ENCODE measurements at regions not wholly inside any gene's neighbourhood (a gene's known extent, or its start where the extent isn't known, plus 50 kb on each side); places are given as distances from the start of the nearest gene placed in this dataset.
"Not testable (repeated sequence)": the region's sequence is repeated elsewhere in the genome, so short reads cannot be mapped to it uniquely, and the experiment has no call there.

DNA sequence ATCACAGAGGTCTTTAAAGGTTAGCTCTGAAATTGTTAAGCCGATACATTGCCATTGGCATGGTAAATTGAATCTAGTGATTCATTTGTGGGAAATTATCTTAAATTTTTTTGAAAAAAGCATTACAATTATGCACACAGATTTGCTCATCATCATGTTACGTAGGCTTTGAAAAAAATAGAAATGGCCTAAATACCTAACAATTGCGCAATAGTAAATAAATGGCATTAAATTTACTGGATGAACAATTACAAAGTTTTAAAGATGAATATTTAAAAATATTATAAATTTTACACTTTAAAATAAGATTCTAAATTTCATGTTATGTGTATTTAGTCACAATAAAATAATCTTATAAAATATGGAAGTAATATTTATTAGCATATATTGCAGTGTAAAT lies 171.3 kb downstream of the RPRM start:
- DNase-seq = no peak

GRCh38 chr2:153299809-153300208 lies 178.8 kb downstream of the RPRM start:
- no peak for DNase-seq

GRCh38 chr2:153299217-153299616 lies 179.3 kb downstream of the RPRM start:
- no peak for DNase-seq

GRCh38 chr2:153294199-153294786 lies 184.3 kb downstream of the RPRM start:
- no peak for DNase-seq

DNA sequence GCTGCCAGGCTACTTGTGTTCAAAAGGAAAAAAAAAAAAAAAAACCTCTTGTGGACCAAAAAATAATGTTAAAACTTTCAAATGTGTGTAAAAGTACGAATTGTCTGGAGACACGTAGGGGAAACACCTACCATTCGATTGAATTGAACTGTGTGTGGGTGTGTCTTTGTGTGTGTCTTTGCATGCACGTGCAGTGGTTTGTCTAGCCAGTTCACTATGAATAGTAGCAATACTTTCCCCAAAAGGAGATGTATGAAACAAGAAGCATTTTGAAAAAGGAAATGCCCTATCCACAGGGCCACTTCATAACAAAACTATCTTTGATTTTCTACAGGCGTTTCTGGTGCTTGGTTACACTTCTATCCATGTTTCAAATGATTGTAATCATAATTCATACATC lies 186.8 kb downstream of the RPRM start:
- no peak for DNase-seq

DNA sequence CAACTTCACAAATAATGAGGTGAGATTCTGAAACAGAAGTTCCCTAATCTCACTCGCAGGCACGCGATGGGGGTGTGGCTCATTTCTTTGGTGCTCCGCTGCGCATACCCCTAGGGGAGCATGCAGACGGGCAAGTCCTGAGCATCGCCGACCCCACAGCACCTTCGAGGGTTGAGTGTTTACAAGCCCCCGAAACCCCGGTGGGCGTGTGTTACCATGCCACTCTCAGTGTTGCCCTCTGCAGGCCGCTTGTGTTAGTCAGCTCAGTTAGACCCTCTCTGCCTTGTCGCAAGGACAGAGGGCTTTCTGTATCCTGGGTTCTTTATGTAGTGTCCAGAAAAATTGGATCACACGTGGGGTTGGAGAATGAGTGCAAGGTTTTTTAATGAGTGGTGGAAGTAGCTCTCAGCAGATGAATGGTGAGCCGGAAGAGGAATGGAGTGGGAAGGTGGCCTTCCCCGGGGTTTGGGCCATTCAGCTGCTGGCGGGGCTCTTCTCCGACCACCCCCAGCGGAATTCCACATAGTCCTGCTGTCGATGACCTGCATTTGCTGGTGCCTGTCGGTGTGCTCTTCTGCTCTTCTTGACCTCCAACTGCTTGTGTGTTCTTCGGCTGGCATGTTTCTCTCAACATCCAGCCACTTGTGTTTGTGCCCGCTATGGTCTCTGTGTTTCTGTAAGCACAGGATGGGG lies 191.3 kb downstream of the RPRM start:
- DNase-seq = peak in 1 of 51 donors; percentile 6

DNA sequence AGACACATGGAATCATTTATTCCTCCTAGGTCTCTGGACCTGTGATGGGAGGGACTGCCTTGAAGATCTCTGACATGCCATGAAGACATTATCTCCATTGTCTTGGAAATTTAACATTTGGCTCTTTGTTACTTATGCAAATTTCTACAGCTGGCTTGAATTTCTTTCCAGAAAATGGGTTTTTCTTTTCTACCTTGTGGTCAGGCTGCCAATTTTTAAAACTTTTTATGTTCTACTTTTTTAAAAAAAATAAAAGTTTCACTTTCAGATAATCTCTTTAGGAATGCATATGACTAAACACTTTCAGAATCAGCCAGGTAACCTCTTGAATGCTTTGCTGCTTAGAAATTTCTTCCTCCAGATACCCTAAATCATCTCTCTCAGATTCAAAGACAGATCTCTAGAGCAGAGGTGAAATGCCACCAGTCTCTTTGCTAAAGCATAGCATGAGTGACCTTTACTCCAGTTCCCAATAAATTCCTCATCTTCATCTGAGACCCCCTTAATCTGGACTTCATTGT lies 209.6 kb downstream of the RPRM start:
- no peak for DNase-seq

DNA sequence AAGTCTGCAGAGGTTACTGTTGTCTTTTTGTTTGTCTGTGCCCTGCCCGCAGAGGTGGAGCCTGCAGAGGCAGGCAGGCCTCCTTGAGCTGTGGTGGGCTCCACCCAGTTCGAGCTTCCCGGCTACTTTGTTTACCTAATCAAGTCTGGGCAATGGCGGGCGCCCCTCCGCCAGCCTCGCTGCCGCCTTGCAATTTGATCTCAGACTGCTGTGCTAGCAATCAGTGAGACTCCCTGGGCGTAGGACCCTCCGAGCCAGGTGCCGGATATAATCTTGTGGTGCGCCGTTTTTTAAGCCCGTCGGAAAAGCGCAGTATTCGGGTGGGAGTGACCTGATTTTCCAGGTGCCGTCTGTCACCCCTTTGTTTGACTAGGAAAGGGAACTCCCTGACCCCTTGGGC lies 221.7 kb downstream of the RPRM start:
- DNase-seq = not testable (repeated sequence)

GRCh38 chr2:153246636-153247035 lies 231.9 kb downstream of the RPRM start:
- DNase-seq = not testable (repeated sequence)

- DNase-seq = no peak
These were observed 243.0 kb downstream of the RPRM start for GRCh38 chr2:153235516-153235915.

GRCh38 chr2:153232464-153232863 lies 246.1 kb downstream of the RPRM start:
- no peak for DNase-seq

- no peak for DNase-seq
These were observed 247.6 kb downstream of the RPRM start for GRCh38 chr2:153230977-153231376.

DNA sequence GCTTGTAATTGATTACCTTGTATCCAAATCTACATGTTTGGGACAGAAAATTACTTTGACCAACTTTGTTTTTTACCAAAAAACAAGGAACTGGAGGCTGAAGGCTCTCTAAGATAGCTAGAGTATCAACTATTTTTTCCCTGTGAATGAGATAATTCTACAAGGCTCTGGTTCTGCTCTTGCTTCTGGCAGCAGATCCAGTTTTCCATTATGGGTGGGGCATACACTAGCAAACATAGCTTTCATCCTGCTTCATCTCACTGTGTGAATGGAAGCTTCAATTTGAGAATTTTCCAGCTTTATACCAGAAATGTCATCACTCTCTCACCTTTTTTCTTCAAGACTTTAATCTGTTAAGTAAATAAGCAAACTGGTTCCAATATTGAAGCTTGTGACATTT lies 249.7 kb downstream of the RPRM start:
- no peak for DNase-seq

- no peak for DNase-seq
These were observed 250.6 kb downstream of the RPRM start for GRCh38 chr2:153227981-153228380.

DNA sequence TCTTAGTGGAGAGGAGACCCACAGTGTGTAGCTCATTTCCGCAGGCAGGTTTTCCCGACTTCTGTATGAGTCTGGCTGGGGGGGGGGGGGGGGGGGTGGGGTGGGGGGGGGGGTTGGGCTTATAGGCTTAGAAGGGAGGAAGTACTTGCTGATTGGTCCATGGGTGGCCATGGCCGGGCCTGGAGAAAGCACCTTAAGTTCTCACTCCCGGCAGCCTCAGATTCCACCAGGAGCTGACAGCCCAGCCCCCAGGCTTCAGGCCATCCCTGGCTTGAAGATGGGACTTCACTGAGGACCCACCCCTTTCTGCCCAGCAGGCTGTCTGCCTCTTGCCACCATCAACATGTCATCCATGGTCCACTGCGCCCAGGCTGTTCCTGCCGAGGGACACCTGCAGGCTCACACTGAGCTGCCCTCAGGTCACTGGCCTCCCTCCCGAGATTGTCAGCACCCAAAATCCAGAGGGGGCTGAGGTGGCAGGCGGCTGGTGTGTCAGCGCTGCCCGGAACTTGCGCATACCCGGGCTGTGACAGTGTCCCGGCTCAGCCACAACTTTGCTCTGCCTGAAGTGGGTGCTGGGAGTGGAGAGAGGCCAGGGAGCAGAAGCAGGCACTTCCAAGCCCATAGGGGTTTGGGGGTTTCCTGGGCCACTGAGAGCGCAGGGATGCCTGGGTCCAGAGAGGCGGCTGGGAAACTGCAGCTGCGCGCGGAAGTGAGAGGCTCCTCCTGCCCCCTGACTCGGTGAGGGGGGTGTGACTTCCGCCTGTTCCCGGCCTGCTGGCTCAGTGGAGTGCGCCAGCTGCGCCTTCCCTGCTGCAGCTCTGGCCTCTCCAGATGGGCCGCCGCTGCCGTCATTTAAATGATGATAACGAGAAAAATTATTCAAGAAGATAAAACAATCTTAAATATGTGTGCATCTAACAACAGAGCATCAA lies 256.1 kb downstream of the RPRM start:
- no peak for DNase-seq

DNA sequence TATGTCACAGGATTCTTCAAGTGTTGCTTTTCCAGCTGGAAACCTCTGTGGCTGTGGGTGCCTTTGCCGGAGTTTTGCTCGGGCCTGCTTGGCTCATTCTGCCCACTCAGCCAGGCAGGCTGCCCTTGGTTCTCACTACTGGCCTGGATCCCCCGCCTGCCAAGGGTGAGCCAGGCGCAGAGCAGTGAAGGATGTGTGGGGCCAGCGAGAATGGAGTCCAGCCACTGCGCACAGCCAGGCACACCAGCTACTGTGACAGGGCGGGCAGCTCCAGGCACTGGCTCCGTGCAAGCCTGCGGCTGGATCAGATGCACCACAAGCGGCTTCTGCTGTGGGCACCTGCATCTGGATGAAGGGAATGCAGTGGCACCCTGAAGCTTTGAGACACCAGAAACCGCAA lies 257.1 kb downstream of the RPRM start:
- DNase-seq = no peak

GRCh38 chr2:153221087-153221486 lies 257.5 kb downstream of the RPRM start:
- no peak for DNase-seq

DNA sequence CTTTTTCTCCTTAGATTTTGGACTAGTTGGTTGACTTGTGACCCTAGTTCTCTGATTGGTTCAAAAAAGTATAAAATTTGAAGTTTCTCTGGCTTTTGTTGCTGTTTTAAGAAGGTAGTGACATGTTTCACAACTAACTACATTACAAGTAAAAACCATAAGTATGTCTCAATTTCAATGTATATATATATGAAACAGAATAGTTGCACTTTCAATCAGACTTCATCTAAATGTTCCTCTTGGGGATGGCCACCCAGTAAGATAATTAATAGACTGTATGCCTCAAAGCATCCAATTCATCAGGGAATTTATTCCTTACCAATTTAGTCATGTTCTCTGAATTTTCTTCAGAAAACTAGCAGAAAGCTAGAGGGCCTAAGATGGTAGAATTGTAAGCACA lies 259.7 kb downstream of the RPRM start:
- no peak for DNase-seq

GRCh38 chr2:153214337-153214736 lies 264.2 kb downstream of the RPRM start:
- DNase-seq = no peak

- DNase-seq = no peak
These were observed 265.5 kb downstream of the RPRM start for GRCh38 chr2:153213022-153213421.

DNA sequence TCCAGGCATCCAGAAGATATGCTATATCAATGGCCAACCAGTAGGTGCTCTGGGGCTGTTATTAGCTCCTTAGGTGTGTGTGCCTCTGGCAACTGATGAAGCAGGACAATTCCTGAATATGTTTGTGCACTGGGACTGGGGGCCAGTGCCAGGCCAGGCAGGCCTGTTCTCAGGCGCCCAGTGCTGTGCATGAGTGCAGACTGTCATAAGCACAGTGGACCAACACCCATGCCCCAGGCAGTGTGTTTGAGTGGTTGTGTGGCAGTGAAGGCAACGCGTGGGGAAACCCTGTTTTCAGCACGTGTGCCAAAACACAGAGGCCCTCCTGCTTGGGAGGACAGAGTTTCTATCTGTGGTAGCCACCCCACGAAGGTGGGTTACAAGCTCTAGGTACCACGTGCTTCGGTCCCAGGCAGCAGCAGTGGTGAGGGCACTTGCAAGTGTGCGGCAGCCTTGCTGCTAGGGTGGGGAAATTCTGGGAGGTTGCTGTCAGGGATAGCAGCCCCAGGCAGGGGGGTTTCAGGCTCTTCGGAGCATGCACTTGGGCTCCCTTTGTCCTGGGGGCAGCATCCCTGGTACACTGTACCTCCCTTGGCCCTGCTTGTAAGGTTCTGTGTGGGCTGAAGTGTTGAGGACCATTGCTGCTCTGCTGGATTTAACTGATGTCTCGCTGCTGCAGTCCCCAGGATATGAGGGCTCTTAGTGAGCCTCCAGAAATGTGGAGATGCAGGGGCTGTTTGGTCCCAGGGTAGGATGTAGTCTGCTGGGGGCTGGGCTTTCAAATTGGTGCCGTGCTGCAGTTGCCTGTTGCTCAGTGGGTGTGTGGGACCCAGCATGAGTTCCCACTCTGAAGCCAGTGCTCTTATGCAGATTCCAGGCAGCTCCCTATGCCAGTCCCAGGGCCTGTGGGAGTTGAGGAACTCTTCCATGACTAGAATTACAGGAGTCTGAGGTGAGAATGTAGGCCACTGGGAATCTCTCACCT lies 280.9 kb downstream of the RPRM start:
- no peak for DNase-seq
